ENCODE measurements at regions not wholly inside any gene's neighbourhood (a gene's known extent, or its start where the extent isn't known, plus 50 kb on each side); places are given as distances from the start of the nearest gene placed in this dataset.

- no peak for DNase-seq (ENCODE audit: low read depth)
- no peak overlapping the region for H3K4me3 ChIP-seq (ENCODE audit: low read length)
- TF ChIP-seq, protein P1, sequence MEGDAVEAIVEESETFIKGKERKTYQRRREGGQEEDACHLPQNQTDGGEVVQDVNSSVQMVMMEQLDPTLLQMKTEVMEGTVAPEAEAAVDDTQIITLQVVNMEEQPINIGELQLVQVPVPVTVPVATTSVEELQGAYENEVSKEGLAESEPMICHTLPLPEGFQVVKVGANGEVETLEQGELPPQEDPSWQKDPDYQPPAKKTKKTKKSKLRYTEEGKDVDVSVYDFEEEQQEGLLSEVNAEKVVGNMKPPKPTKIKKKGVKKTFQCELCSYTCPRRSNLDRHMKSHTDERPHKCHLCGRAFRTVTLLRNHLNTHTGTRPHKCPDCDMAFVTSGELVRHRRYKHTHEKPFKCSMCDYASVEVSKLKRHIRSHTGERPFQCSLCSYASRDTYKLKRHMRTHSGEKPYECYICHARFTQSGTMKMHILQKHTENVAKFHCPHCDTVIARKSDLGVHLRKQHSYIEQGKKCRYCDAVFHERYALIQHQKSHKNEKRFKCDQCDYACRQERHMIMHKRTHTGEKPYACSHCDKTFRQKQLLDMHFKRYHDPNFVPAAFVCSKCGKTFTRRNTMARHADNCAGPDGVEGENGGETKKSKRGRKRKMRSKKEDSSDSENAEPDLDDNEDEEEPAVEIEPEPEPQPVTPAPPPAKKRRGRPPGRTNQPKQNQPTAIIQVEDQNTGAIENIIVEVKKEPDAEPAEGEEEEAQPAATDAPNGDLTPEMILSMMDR (conservative IDR thresholded peaks at IDR 0.05; ENCODE audit: low read length), result no peak
These were observed 125.0 kb upstream of the MEF2A start for GRCh38 chr15:99440551-99441443.

DNA sequence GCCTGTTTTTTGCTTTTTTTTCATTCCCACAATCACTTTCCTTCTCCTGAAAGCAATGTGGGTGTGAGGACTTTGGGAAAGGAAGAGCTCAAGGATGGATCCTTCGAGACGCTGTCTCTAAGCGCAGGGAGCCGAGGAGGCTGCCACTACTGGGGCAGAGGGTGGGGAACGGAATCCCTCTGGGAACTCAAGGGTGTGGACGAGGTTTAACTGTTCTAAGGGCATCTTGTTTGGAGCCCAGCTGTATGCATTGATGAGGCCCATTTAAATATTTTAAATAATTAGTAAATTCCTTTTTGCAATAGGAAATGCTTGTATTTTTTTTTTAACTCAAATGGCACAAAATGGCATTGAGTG lies 124.4 kb upstream of the MEF2A start:
- TF ChIP-seq, protein P1 (conservative IDR thresholded peaks at IDR 0.05; ENCODE audit: low read length), result no peak
- no peak overlapping the region for H3K4me3 ChIP-seq (ENCODE audit: low read length)
- no peak for DNase-seq (ENCODE audit: low read depth)

- TF ChIP-seq, protein P1 (conservative IDR thresholded peaks at IDR 0.05; ENCODE audit: low read length), result no peak
- no peak for DNase-seq (ENCODE audit: low read depth)
- peak overlapping the region; percentile 33 for H3K4me3 ChIP-seq (ENCODE audit: low read length)
These were observed 123.9 kb upstream of the MEF2A start for GRCh38 chr15:99441871-99442251.

DNA sequence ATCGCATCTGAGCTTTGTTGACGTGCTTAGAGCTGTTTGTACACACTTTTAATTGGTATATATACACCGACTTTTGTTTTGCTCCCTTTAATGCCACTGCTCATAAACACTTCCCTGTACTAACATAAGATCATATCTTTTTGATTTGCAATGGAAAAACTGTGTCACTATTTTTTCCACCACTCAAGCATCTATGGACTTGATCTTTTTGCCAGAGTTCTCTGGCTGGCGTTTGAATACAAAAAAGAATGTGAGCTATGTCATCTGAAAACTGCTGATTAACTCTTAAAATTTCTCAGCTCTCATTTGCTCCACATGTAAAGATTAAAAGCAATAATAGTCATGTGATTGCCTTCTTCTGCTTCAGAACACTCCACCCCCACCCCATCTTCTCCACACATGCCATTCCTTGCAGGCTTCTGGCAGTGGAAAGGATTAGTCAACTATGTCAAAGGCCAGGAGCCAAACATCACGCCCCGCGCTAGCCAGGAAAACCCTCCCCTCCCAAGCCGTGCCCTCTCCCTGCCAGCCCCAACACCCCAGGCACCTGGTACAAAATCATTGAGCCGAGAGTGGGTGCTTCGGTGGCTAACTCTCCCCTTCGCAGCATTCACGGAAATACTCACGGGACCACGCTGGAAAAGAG lies 123.4 kb upstream of the MEF2A start:
- TF ChIP-seq, protein P1 (conservative IDR thresholded peaks at IDR 0.05; ENCODE audit: low read length), result no peak
- DNase-seq (ENCODE audit: low read depth), result peak; percentile 95
- peak overlapping the region; percentile 37 for H3K4me3 ChIP-seq (ENCODE audit: low read length)

GRCh38 chr15:99443056-99443756 lies 122.6 kb upstream of the MEF2A start:
- TF ChIP-seq, protein P1 (conservative IDR thresholded peaks at IDR 0.05; ENCODE audit: low read length), result no peak
- H3K4me3 ChIP-seq (ENCODE audit: low read length), result no peak overlapping the region
- no peak for DNase-seq (ENCODE audit: low read depth)

DNA sequence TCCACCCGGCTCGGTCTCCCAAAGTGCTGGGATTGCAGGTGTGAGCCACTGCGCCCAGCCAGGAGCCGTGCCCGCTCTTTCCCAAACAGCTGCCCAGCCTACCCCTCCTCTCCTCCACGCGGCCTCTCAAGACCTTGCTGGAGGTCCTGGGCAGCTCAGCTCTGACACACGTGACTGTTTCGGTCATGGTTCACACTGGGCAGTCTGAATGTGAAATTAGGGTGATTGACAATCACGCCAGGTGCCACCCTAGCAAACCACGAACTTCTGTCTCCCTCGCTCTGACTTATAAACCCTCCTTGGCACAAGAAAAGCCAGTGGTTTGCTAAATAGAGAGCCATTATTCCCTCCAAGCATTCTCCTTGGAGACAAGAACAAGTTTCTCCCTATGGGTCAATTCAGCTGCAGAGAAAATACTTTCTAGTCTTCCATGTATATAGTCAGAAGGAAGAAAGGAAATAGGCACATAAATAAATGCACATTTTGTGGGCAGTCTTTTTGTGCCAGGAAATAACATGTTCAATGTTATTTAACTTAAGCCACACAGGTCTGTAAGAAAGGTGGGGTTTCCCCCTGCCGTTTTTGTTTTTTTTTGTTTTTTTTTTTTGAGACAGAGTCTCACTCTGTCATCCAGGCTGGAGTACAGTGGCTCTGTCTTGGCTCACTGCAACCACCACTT lies 121.9 kb upstream of the MEF2A start:
- TF ChIP-seq, protein P1 (conservative IDR thresholded peaks at IDR 0.05; ENCODE audit: low read length), result no peak
- no peak overlapping the region for H3K4me3 ChIP-seq (ENCODE audit: low read length)
- peak; percentile 28 for DNase-seq (ENCODE audit: low read depth)

All from AG10803 (cell line).